Panc1 (cell line): ENCODE measurements at regions not wholly inside any gene's neighbourhood (a gene's known extent, or its start where the extent isn't known, plus 50 kb on each side); places are given as distances from the start of the nearest gene placed in this dataset.

Source experiments
- ATAC-seq: fragments of 200-7000 bp; cut with Tn5 transposase; 2 replicates; pipeline ENCODE4 v1.9.1; 2020; ENCODE audit warnings: mild to moderate bottlenecking, moderate library complexity
- BruUV-seq: library from RNA; stranded (reverse); fragments of 400-500 nt; replicated peaks from 2 replicates; lab custom pipeline; 2021; lab: Mats Ljungman, UMichigan
- CTCF ChIA-PET: fragments of 300-600 bp; sonication (Branson Sonifier 250); formaldehyde crosslinking; loops from one replicate; lab custom pipeline; 2022; ENCODE audit warnings: antibody characterized with exemption; lab: Charles Lee
- POLR2A ChIA-PET: fragments of 300-600 bp; sonication (Branson Sonifier 250); formaldehyde crosslinking; loops from one replicate; lab custom pipeline; 2022; ENCODE audit warnings: antibody characterized with exemption; lab: Charles Lee
- DNase-seq: peaks from one replicate; pipeline ENCODE4 v3.0.0-alpha.2; 2010; ENCODE audit warnings: low read depth, low spot score
- H3K27ac ChIP-seq: 2 replicates; pipeline ENCODE4 v1.5.1; 2011; ENCODE audit warnings: mild to moderate bottlenecking, low read length, inconsistent platforms
- H3K27me3 ChIP-seq: fragments of 200-500 bp; sonication (Bioruptor generic); 2 replicates; pipeline ENCODE4 v1.6.0; 2014; ENCODE audit warnings: low read length, inconsistent platforms; ENCODE audit not compliant: control insufficient read depth, insufficient read depth
- H3K36me3 ChIP-seq: fragments of 200-500 bp; sonication (Bioruptor generic); 2 replicates; pipeline ENCODE4 v1.5.1; 2014; ENCODE audit warnings: inconsistent platforms, mild to moderate bottlenecking, low read length, moderate library complexity; ENCODE audit not compliant: control insufficient read depth, insufficient read depth
- H3K4me1 ChIP-seq: 2 replicates; pipeline ENCODE4 v1.5.1; 2011; ENCODE audit warnings: inconsistent platforms, mild to moderate bottlenecking, low read length, moderate library complexity; ENCODE audit not compliant: control insufficient read depth, insufficient read depth
- H3K4me3 ChIP-seq, 2 experiments: 2 replicates each; pipeline ENCODE4 v1.5.1; 2011 to 2012; ENCODE audit warnings: low read depth in 2 of 2, low read length in 2 of 2, mild to moderate bottlenecking in 2 of 2, inconsistent platforms in 1 of 2, moderate library complexity in 1 of 2
- H3K9me3 ChIP-seq: fragments of 200-500 bp; sonication (Bioruptor generic); 2 replicates; pipeline ENCODE4 v1.5.1; 2014; ENCODE audit warnings: low read depth, mild to moderate bottlenecking, inconsistent platforms, low read length, moderate library complexity; ENCODE audit not compliant: control insufficient read depth, insufficient read depth
- CTCF ChIP-seq: fragments of 450-650 bp; IDR thresholded peaks from 2 replicates; pipeline ENCODE4 v1.5.1; 2017; ENCODE audit warnings: mild to moderate bottlenecking
- POLR2AphosphoS5 ChIP-seq: IDR thresholded peaks from 2 replicates; pipeline ENCODE4 v1.6.1; 2012; ENCODE audit warnings: mild to moderate bottlenecking, low read depth, low read length, moderate library complexity
- SIN3A ChIP-seq: IDR thresholded peaks from 2 replicates; pipeline ENCODE4 v1.6.1; 2012; ENCODE audit warnings: low read depth, mild to moderate bottlenecking, low read length, moderate library complexity, borderline replicate concordance; ENCODE audit not compliant: insufficient read depth
- TCF7L2 ChIP-seq: IDR thresholded peaks from 2 replicates; pipeline ENCODE4 v1.6.1; 2011; ENCODE audit warnings: mild to moderate bottlenecking, low read depth, low read length, inconsistent platforms
- in situ Hi-C: cut with HindIII; loops from 2 replicates; pipeline ENCODE4 v1.10.0; 2016; ENCODE audit warnings: low sequenced_read_pairs, low pct_unique_long_range_greater_than_20kb
- intact Hi-C: fragments of 100-400 bp; cut with micrococcal nuclease; formaldehyde crosslinking; loops from one replicate; pipeline ENCODE4 v1.10.0; 2022; ENCODE audit not compliant: unreplicated experiment
- TF ChIP-seq, protein P1 (sequence below), 2 experiments: IDR thresholded peaks; 2 replicates each; pipeline ENCODE4 v1.6.1; 2011 to 2012; ENCODE audit warnings: low read depth in 2 of 2, control low read depth in 1 of 2, low read length in 1 of 2, mild to moderate bottlenecking in 1 of 2, moderate library complexity in 1 of 2; ENCODE audit not compliant: insufficient read depth in 1 of 2

- POLR2A ChIA-PET: no interaction called here
- TF ChIP-seq POLR2AphosphoS5 (no peak), TCF7L2 (no peak), SIN3A (no peak), CTCF (no peak)
- TF ChIP-seq, protein P1, sequence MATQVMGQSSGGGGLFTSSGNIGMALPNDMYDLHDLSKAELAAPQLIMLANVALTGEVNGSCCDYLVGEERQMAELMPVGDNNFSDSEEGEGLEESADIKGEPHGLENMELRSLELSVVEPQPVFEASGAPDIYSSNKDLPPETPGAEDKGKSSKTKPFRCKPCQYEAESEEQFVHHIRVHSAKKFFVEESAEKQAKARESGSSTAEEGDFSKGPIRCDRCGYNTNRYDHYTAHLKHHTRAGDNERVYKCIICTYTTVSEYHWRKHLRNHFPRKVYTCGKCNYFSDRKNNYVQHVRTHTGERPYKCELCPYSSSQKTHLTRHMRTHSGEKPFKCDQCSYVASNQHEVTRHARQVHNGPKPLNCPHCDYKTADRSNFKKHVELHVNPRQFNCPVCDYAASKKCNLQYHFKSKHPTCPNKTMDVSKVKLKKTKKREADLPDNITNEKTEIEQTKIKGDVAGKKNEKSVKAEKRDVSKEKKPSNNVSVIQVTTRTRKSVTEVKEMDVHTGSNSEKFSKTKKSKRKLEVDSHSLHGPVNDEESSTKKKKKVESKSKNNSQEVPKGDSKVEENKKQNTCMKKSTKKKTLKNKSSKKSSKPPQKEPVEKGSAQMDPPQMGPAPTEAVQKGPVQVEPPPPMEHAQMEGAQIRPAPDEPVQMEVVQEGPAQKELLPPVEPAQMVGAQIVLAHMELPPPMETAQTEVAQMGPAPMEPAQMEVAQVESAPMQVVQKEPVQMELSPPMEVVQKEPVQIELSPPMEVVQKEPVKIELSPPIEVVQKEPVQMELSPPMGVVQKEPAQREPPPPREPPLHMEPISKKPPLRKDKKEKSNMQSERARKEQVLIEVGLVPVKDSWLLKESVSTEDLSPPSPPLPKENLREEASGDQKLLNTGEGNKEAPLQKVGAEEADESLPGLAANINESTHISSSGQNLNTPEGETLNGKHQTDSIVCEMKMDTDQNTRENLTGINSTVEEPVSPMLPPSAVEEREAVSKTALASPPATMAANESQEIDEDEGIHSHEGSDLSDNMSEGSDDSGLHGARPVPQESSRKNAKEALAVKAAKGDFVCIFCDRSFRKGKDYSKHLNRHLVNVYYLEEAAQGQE (IDR thresholded peaks at IDR 0.05; ENCODE audit: insufficient read depth in 1 of 2, low read depth in 2 of 2, low read length in 1 of 2): no peak
- in situ Hi-C loops: no loop called here
- CTCF ChIA-PET: no interaction called here
- no peaks in the 10 kb centered on the region for H3K36me3 ChIP-seq
- DNase-seq (no peak), ATAC-seq (no peak)
- H3K9me3 ChIP-seq: no peaks in the 10 kb centered on the region
- BruUV-seq: no TSS peak
- no peaks in the 10 kb centered on the region for H3K4me1 ChIP-seq
- H3K27ac ChIP-seq: no peak overlapping the region
- intact Hi-C loops: no loop called here
- H3K4me3 ChIP-seq: no peak overlapping the region
- H3K27me3 ChIP-seq: no peaks in the 10 kb centered on the region
These were observed 242.2 kb downstream of the DMRT2 start for GRCh38 chr9:1292384-1292783.

DNA sequence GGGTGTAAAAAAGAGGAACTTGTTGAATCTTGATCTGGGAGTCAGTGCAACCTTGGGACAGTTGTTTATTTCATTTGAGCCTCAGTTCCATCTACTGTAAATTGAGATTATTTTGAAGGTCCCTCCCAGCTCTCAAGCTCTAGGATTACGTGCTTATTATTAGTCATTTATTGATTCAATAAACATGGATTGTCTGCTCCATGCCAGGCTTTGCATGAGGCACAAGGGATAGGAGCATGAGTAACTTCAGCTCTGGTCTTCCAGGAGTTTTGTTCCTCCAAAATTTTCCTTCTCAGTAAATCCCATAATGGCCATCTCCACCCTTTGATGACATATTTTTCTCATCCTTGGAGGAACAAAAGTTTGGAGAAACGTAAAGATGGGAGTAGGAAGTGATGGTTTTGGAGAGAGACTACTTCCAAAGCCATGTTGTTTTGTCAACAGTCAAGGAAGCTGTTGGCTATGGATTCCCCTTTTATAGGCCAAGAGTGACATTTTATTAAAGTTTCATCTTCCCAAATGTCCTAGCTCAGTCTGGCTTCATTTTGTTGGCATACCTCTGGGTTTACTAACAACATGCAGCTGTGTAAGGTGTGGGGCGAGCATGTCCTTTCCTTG, 244.6 kb downstream of the DMRT2 start:
- in situ Hi-C loops (no loop called here), intact Hi-C loops (no loop called here)
- POLR2A ChIA-PET: no interaction called here
- BruUV-seq: no TSS peak
- Histone ChIP-seq H3K4me3 (no peak overlapping the region), H3K9me3 (no peaks in the 10 kb centered on the region), H3K27me3 (no peaks in the 10 kb centered on the region), H3K36me3 (no peaks in the 10 kb centered on the region), H3K4me1 (no peaks in the 10 kb centered on the region), H3K27ac (no peak overlapping the region)
- CTCF ChIA-PET: no interaction called here
- ATAC-seq: no peak
- DNase-seq: no peak
- no peak for TF ChIP-seq SIN3A
- no peak for TF ChIP-seq POLR2AphosphoS5
- no peak for TF ChIP-seq CTCF
- TF ChIP-seq, protein P1 (IDR thresholded peaks at IDR 0.05; ENCODE audit: insufficient read depth in 1 of 2, low read depth in 2 of 2, low read length in 1 of 2): no peak
- TF ChIP-seq TCF7L2: no peak
